ENCODE measurements at regions not wholly inside any gene's neighbourhood (a gene's known extent, or its start where the extent isn't known, plus 50 kb on each side); places are given as distances from the start of the nearest gene placed in this dataset.
"Not testable (repeated sequence)": the region's sequence is repeated elsewhere in the genome, so short reads cannot be mapped to it uniquely, and the experiment has no call there.

DNA sequence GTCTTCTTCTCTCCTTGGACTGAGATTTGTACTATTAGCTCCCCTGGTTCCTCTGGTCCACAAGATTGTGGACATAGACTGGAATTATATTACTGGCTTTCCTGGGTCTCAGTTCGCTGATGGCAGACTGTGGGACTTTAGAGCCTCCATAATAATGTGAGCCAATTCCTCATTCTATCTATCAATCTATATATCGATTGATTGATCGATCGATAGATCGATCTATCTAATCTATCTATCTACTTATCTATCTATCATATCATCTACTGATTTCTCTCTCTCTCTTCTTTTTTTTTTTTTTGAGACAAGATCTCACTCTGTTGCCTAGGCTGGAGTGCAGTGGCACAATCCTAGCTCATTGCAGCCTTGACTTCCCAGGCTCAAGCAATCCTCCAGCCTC lies 51.5 kb upstream of the DDR1 start:
- no peak for DNase-seq

DNA sequence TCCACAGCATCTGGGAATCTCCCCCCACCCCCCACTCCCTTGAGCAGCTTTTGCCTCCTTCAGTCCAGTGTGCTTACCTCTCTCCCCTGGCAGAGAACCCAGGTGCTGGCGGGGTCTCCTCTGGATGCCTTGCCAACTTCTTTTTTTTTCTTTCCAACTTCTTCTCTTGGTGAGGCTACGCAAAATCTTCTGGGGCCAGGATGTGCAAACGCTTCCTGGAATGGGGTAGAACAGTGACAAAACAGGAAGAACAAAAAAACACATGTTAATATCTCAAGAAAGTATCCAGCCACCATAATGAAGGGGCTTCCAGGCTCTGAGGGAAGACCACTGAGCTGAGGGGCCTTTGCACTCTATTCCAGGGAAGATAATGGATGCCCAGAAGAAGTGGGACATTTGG lies 53.9 kb upstream of the DDR1 start:
- no peak for DNase-seq

- DNase-seq: no peak
Measured at GRCh38 chr6:30829639-30830255, 54.6 kb upstream of the DDR1 start.

DNA sequence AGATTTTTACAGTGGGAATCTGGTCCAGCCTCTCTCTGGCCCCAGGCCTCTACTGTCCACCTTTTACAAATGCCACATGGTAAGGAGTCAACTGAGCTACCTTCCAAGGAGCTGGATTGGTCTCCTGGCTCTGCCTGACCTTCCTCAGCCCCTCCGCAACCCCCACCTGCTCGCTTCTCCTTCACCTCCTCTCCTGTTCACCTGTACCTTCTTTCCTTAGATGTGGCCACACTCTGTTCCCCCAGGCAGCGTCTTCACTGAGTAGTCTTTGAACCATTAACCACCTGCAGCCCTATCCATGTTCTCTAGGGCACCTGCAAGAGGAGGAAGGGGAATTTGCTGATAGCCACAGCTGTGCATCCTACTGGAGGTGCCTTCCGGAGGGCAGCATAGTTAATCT lies 55.3 kb upstream of the DDR1 start:
- DNase-seq: no peak

GRCh38 chr6:30828027-30828962 lies 56.0 kb upstream of the DDR1 start:
- peak; percentile 43 for DNase-seq

DNA sequence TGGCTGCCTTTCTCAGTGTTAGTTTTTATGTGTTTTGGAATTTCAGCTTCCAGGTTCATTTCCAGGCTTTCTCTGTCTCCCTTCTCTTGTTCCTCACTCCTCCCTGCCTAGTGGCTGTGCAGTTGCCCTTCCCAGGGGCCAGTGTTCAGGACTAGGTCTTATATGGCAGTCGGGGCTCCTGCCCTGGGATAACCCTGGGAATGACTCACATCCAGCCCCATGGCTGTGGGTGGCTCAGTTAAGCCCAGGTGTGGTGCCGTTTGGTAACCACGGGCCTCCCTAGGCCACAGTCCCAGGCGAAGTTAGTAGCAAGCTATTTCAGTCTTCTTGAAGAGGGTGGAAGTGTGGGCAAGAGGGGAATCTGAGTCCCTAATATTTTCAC lies 57.4 kb upstream of the DDR1 start:
- DNase-seq: no peak

DNA sequence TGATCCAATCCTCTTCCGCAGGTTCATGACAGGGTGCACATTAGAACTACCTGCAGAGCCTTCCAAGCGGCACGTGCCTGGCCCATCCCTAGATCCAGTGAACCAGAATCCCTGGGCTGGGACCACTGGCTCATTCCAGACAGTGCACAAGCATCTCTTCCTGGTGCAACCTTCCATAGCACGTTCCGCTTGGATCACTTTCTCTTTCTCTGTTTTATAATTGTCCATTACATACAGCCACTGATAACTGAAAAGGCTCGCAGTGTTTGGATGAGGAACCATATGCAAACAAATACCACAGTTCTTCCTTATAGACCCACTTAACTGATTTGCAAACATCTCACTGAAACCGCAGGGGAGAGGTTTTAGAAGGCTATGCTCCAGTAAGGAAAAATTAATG lies 59.6 kb upstream of the DDR1 start:
- DNase-seq: no peak

DNA sequence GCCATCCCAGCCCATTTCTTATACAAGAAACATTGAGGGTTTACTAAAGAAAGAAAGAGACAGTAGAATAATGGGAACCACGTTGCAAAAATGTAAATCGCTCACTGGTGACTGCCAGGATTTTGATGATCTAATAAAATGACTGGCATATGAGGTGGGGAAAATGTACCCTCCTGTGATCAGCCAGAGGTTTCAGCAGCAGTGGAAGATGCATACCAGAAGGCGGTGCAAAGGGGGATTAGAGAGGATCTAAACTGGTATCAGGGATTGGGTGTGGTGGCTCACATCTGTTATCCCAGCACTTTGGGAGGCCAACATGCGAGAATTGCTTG lies 60.8 kb upstream of the DDR1 start:
- no peak for DNase-seq

DNA sequence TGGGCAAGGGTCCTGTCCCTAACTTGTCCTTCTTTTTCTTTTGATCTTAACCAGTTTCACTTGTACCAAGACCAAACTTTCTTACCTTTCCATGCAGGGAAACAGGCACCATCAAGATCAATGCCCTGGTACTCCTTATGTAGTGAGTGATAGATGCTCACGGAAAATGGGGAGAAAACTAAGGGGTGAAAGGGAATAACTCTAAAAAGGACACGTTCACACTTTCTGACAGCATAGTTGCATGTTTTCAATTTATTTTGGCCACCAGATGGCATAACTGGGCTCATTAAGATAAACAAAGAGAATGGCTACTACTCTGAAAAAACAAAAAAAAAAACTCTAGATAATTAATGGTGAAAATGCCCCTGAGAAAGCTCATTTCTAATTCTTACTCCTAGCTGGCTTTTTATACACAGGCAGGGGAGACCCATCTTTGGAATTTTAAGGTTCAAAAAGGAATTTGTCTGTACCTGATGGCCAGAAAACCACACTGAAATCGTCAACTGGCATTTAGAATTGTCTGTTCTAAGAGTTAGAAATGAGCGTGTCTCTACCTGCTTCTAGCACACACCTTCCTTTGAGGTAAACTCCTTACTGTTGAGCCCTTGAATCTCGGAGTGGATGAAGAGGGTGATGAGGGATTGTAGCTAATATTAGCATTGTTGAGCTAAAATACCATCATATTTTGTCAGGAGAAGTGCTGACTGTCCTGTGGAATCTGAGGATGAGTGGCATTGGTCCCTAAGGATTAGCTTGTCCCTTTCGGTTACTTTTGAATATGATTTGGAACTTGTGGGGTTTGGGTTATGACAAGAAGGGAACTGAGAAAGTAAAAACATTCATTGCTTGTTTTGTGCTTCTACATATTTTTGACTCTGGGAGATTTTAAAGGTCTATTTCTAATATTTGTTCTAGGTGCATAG lies 62.2 kb upstream of the DDR1 start:
- DNase-seq: peak; percentile 17

DNA sequence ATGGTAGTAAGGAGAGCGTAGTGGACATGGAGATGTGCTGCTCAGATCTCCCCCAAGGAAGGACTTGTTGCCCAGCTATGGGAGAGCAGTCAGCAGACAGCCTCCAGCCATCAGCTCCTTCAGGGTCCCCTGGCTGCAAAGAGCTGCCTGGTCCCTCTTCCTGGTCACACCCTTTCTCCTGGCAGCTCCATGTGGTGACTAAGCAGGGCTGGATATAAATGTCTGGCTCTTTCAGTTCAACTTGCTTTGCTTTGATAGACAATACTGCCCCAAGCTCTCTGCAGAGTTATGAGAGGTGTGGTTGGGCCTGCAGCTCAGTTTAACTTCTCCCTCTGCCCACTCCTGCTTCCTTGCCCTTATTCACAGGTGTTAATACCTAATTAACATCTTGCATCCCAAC lies 64.1 kb upstream of the DDR1 start:
- no peak for DNase-seq

DNA sequence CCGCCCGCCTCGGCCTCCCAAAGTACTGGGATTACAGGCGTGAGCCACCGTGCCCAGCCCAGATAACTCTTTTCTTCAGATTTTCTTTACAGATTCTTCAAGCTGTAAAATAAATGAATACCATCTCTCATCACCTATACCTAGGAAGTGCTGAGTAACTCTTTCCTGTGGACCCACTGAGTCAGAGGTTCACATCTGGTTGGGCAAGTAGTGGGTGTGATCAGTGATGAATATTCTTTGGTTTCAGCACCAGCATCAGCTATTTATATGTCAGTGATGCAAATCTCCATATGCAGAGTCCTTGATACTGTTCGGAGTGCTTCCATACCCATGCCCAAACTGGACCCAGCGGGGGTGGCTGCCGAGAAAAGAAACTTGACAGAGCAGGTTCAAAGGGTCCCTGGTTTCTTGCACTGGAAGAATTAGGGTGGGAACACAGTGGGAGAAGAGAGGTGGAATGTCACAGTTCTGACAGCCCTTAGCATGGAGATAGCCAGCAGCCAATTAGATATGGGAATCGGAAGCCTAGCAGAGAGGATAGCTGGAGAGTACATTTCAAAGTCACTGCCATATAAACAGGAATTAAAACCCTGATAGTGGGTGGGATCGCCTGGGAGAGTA lies 64.9 kb upstream of the DDR1 start:
- DNase-seq: no peak

DNA sequence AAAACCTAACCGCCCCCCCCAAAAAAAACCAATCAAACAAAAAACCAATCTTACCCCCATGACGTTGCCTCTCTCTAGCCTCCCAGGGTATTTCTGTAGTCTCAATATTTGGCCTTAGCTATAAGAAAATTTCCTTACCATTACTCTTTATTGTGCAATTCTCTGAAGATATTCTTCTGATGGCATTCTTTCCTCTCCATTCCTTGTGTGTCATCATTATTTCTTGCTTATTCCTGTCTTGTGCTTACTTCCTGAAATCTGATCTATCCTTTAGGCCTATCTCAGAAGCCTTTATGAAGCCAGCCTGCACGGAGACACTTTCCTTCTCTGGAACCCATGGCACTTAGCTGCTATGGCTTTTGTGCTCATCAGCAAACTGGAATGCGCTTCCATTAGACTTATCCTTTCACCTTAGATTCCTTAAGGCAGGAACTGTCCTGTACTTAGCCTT lies 65.9 kb upstream of the DDR1 start:
- DNase-seq: no peak

DNA sequence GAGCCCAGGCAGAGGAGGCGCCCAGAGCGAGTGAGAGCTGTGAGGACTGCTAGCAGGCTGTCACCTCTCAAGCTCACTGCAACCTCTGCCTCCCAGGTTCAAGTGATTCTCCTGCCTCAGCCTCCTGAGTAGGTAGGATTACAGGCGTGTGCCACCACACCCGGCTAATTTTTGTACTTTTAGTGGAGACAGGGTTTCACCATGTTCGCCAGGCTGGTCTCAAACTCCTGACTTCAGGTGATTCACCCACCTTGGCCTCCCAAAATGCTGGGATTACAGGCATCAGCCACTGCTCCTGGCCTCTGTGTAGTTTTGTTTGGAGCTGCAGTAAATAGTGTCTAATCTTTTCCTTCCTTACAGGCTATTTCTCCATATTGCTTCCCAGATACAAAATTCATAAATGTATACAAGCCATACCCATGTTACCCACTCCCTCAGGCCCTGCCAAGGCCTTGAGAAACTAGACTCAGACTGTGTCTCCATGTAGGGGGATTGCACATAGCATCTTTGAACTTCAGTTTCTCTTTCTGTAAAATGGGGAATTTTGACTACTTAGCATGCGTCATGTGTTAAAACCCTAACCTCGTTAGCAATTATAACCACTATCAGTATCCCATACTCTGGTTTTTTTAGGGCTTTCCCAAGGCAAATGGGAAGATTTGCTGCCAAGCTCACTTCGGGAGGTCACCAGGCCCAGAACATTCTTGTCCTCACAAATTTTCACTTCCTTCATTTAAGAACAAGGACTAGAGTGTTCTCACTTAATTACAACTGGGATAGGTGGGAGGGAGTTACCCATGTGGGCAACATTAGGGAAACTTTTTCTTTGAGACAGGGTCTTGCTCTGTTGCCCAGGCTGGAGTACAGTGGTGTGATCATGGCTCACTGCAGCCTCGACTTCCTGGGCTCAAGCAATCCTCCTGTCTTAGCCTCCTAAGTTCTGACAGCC lies 67.3 kb upstream of the DDR1 start:
- DNase-seq: no peak

DNA sequence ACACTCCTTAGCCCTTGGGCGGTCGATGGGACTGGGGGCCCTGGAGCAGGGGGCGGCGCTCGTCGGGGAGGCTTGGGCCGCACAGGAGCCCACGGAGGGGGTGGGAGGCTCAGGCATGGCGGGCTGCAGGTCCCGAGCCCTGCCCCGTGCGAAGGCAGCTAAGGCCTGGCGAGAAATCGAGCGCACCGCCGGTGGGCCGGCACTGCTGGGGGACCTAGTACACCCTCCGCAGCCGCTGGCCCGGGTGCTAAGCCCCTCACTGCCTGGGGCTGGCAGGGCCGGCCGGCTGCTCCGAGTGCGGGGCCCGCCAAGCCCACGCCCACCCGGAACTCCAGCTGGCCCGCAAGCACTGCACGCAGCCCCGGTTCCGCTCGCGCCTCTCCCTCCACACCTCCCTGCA lies 68.0 kb upstream of the DDR1 start:
- not testable (repeated sequence) for DNase-seq

DNA sequence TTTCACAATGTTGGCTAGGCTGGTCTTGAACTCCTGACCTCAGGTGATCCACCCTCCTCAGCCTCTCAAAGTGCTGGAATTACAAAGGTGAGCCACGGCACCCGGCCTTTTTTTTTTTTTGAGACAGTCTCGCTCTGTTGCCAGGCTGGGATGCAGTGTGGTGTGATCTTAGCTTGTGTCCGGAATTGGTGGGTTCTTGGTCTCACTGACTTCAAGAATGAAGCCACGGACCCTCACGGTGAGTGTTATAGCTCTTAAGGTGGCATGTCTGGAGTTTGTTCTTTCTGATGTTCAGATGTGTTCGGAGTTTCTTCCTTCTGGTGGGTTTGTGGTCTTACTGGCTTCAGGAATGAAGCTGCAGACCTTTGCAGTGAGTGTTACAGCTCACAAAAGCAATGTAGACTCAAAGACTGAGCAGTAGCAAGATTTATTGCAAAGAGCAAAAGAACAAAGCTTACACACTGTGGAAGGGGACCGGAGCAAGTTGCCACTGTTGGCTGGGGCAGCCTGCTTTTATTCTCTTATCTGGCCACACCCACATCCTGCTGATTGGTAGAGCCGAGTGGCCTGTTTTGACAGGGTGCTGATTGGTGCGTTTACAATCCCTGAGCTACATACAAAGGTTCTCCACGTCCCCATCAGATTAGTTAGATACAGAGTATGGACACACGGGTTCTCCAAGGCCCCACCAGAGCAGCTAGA lies 69.1 kb upstream of the DDR1 start:
- DNase-seq: not testable (repeated sequence)

DNA sequence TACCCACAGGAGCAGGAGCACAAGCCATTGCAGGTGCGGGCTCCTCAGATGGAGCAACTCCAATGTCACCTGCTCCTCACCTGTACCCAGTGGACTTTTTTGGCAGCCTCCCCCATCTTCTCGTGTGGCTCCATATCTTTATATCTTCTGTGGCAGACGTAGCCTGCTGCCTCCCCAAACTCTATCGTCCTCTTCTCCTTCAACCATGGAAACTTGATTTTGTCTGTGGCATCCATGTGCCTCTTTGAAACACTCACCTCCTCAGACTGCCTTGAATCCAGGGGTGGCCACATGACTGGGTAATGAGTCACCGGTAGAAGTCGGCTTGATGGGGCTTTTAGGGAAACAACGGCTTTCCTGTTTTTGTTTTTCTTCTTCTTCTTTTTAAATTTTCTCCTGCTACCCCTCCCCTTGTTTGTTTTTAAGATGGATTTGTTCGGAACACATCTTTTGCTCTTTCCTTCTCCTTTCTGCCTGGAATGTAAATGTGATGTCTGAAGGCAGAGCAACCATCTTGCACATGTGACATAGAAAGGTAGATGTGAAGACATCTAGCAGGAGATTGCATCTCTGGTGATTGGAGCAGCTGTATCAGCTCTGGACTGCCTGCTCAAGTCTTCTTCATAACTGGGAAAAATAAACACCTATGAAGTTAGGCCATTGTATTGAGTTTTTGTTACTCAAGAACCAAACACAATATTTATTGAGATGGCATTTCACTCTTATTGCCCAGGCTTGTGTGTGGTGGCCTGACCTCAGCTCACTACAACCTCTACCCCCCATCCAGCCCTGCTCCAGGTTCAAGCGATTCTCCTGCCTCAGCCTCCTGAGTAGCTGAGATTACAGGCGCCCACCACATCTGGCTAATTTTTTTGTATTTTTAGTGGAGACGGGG lies 69.9 kb upstream of the DDR1 start:
- DNase-seq: no peak

DNA sequence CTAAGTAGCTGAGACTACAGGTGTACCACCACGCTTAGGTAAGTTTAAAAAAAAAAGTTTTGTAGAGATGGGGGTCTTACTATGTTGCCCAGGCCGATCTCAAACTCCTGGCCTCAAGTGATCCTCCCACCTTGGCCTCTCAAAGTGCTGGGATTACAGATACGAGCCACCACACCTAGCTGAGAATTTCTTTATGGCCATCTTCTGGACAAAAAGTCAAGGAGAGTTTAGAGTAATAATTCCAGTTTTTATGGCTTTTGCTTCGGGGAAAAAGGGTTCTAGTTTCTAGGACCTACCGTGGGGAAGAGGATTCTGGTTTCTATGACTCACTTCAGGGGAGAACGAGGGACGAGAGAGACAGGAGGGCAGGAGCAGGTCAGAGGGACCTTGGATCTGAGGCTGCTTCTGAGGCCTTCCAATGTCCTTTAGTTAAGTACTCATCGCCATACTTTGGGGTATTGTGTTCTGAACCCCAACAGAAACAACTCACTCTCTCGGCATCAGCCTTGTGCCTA lies 69.3 kb upstream of the IER3 start:
- DNase-seq: no peak

DNA sequence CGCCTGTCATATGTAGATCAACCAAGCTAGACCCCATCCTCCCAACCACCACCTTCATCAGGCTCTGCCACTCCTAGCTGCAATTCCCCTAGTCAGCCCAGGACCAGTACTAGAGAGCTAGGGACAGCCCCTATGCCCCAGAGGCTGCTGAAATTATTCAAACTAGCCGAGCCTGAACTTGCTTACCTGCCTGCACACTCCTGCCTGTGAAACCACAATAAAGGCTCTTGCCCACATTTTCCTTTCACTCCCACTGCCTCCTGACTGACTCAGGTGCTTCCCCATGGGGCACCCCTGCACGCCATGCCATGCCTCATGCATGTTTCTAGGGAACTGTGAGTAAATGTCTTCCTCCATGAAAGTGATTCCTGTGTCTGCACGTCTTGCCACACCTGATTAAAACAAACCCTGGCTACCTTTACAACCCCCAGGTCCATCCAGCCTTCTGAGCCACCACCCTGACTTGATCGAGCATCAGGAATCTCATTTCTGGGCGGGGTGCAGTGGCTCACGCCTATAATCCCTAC lies 66.5 kb upstream of the IER3 start:
- no peak for DNase-seq

- not testable (repeated sequence) for DNase-seq
Measured at GRCh38 chr6:30807566-30807965, 63.2 kb upstream of the IER3 start.

Data from NCI-H2171 (cell line).